Lower lobe of right lung (tissue), 2 donors: ENCODE measurements at regions not wholly inside any gene's neighbourhood (a gene's known extent, or its start where the extent isn't known, plus 50 kb on each side); places are given as distances from the start of the nearest gene placed in this dataset.

Source experiments
- ATAC-seq, 2 donors: fragments of 200-7000 bp; cut with Tn5 transposase; one replicate each; pipeline ENCODE4 v1.9.1; 2020 to 2022; ENCODE audit warnings: mild to moderate bottlenecking in 2 of 2, moderate library complexity in 2 of 2
- DNase-seq: peaks from one replicate; pipeline ENCODE4 v3.0.0-alpha.2; 2020
- H3K27ac ChIP-seq: fragments of 200-600 bp; one replicate; pipeline ENCODE4 v1.8.0; 2022
- H3K27me3 ChIP-seq: fragments of 200-600 bp; one replicate; pipeline ENCODE4 v1.8.0; 2022; ENCODE audit warnings: low read depth
- H3K36me3 ChIP-seq: fragments of 200-600 bp; one replicate; pipeline ENCODE4 v1.8.0; 2022; ENCODE audit warnings: mild to moderate bottlenecking
- H3K4me1 ChIP-seq: fragments of 200-600 bp; one replicate; pipeline ENCODE4 v1.8.0; 2022
- H3K4me3 ChIP-seq: fragments of 200-600 bp; one replicate; pipeline ENCODE4 v1.8.0; 2022; ENCODE audit warnings: mild to moderate bottlenecking
- H3K9me3 ChIP-seq: fragments of 200-600 bp; one replicate; pipeline ENCODE4 v1.8.0; 2022
- CTCF ChIP-seq: fragments of 200-600 bp; IDR thresholded peaks from one replicate; pipeline ENCODE4 v1.8.0; 2022; ENCODE audit warnings: antibody characterized with exemption, mild to moderate bottlenecking
- intact Hi-C: fragments of 100-400 bp; cut with DNase I; formaldehyde crosslinking; loops from one replicate; pipeline ENCODE4 v1.11.0; 2022
- donor health status: DM: no; HTN: yes; CAD: no; lungs with severe emphysema.

- intact Hi-C loops = no loop called here
These were observed 80.8 kb upstream of the ADCY2 start for GRCh38 chr5:7315118-7315517.

GRCh38 chr5:7317751-7318150 lies 78.2 kb upstream of the ADCY2 start:
- Histone ChIP-seq H3K36me3 (no peaks in the 10 kb centered on the region), H3K27me3 (no peaks in the 10 kb centered on the region), H3K4me3 (no peak overlapping the region), H3K4me1 (no peaks in the 10 kb centered on the region), H3K9me3 (no peaks in the 10 kb centered on the region), H3K27ac (no peak overlapping the region)
- no peak for DNase-seq
- ATAC-seq = no peak
- intact Hi-C loops = no loop called here
- no peak for TF ChIP-seq CTCF

More at GRCh38 chr5:7315118-7315517, 80.8 kb upstream of the ADCY2 start:
- Histone ChIP-seq H3K4me1 (no peaks in the 10 kb centered on the region), H3K27ac (no peak overlapping the region), H3K27me3 (no peaks in the 10 kb centered on the region), H3K9me3 (no peaks in the 10 kb centered on the region), H3K4me3 (no peak overlapping the region), H3K36me3 (no peaks in the 10 kb centered on the region)
- ATAC-seq = no peak
- DNase-seq = no peak
- no peak for TF ChIP-seq CTCF

GRCh38 chr5:7320701-7321301 lies 75.1 kb upstream of the ADCY2 start:
- Histone ChIP-seq H3K4me3 (no peak overlapping the region), H3K36me3 (no peaks in the 10 kb centered on the region), H3K4me1 (no peaks in the 10 kb centered on the region), H3K9me3 (no peaks in the 10 kb centered on the region), H3K27me3 (no peaks in the 10 kb centered on the region), H3K27ac (no peak overlapping the region)
- no peak for DNase-seq
- intact Hi-C loops = no loop called here
- ATAC-seq = no peak
- TF ChIP-seq CTCF = no peak

- Histone ChIP-seq H3K4me1 (no peaks in the 10 kb centered on the region), H3K36me3 (no peaks in the 10 kb centered on the region), H3K27me3 (no peaks in the 10 kb centered on the region), H3K27ac (no peak overlapping the region), H3K9me3 (no peaks in the 10 kb centered on the region), H3K4me3 (no peak overlapping the region)
- no peak for TF ChIP-seq CTCF
- ATAC-seq (peak in 1 of 2 donors; percentile 60), DNase-seq (no peak)
- intact Hi-C loops = no loop called here
These were observed 74.2 kb upstream of the ADCY2 start for GRCh38 chr5:7321724-7322123.

- no peaks in the 10 kb centered on the region for H3K4me1 ChIP-seq
- H3K36me3 ChIP-seq = no peaks in the 10 kb centered on the region
- H3K4me3 ChIP-seq = no peak overlapping the region
- H3K9me3 ChIP-seq = no peaks in the 10 kb centered on the region
- ATAC-seq (no peak), DNase-seq (no peak)
- H3K27ac ChIP-seq = no peak overlapping the region
- intact Hi-C loops = no loop called here
- no peak for TF ChIP-seq CTCF
- H3K27me3 ChIP-seq = no peaks in the 10 kb centered on the region
These were observed 71.0 kb upstream of the ADCY2 start for GRCh38 chr5:7324919-7325318.
